ENCODE measurements at regions not wholly inside any gene's neighbourhood (a gene's known extent, or its start where the extent isn't known, plus 50 kb on each side); places are given as distances from the start of the nearest gene placed in this dataset.

GRCh38 chr7:156192921-156193320, 380.7 kb upstream of the SHH start:
- no peaks in the 10 kb centered on the region for H3K9me3 Mint-ChIP-seq
- DNase-seq (ENCODE audit: low spot score in 2 of 2) (no peak), ATAC-seq (no peak)
- no peaks in the 10 kb centered on the region for H3K36me3 Mint-ChIP-seq
- H3K27ac Mint-ChIP-seq: no peak overlapping the region

- no peak overlapping the region for H3K27ac Mint-ChIP-seq
- peaks cover 7 to 10% of the 10 kb centered on the region in 2 donors for H3K9me3 Mint-ChIP-seq
- ATAC-seq (no peak), DNase-seq (ENCODE audit: low spot score in 2 of 2) (no peak)
- H3K36me3 Mint-ChIP-seq: no peaks in the 10 kb centered on the region
These were observed 378.8 kb upstream of the SHH start for GRCh38 chr7:156191090-156191489.

- H3K27ac Mint-ChIP-seq: no peak overlapping the region
- H3K36me3 Mint-ChIP-seq: no peaks in the 10 kb centered on the region
- H3K9me3 Mint-ChIP-seq: peaks cover 20 to 21% of the 10 kb centered on the region in 2 donors
- DNase-seq (ENCODE audit: low spot score in 2 of 2) (no peak), ATAC-seq (no peak)
These were observed 372.8 kb upstream of the SHH start for GRCh38 chr7:156185076-156185475.

- Mint-ChIP-seq H3K36me3 (no peaks in the 10 kb centered on the region), H3K27ac (no peak overlapping the region), H3K9me3 (peaks cover 20 to 21% of the 10 kb centered on the region in 2 donors)
- ATAC-seq: no peak
- DNase-seq (ENCODE audit: low spot score in 2 of 2): no peak
These were observed 371.9 kb upstream of the SHH start for GRCh38 chr7:156184164-156184563.

GRCh38 chr7:156180451-156181229, 368.4 kb upstream of the SHH start:
- no peak overlapping the region for H3K27ac Mint-ChIP-seq
- DNase-seq (ENCODE audit: low spot score in 2 of 2) (no peak), ATAC-seq (no peak)
- H3K9me3 Mint-ChIP-seq: peaks cover 6 to 10% of the 10 kb centered on the region in 2 donors
- H3K36me3 Mint-ChIP-seq: no peaks in the 10 kb centered on the region

- peaks cover 0 to 3% of the 10 kb centered on the region in 2 donors for H3K9me3 Mint-ChIP-seq
- ATAC-seq (no peak), DNase-seq (ENCODE audit: low spot score in 2 of 2) (no peak)
- no peaks in the 10 kb centered on the region for H3K36me3 Mint-ChIP-seq
- no peak overlapping the region for H3K27ac Mint-ChIP-seq
These were observed 367.7 kb upstream of the SHH start for GRCh38 chr7:156179872-156180390.

- no peak for DNase-seq (ENCODE audit: low spot score in 2 of 2)
- Mint-ChIP-seq H3K9me3 (no peaks in the 10 kb centered on the region), H3K36me3 (no peaks in the 10 kb centered on the region), H3K27ac (no peak overlapping the region)
- ATAC-seq: no peak
These were observed 366.6 kb upstream of the SHH start for GRCh38 chr7:156178857-156179256.

- Mint-ChIP-seq H3K9me3 (no peaks in the 10 kb centered on the region), H3K27ac (no peak overlapping the region), H3K36me3 (no peaks in the 10 kb centered on the region)
- no peak for DNase-seq (ENCODE audit: low spot score in 2 of 2)
- ATAC-seq: no peak
These were observed 366.0 kb upstream of the SHH start for GRCh38 chr7:156178214-156178613.

GRCh38 chr7:156177422-156178055, 365.3 kb upstream of the SHH start:
- Mint-ChIP-seq H3K36me3 (no peaks in the 10 kb centered on the region), H3K9me3 (no peaks in the 10 kb centered on the region), H3K27ac (no peak overlapping the region)
- DNase-seq (ENCODE audit: low spot score in 2 of 2) (no peak), ATAC-seq (no peak)

GRCh38 chr7:156176039-156176438, 363.8 kb upstream of the SHH start:
- Mint-ChIP-seq H3K27ac (no peak overlapping the region), H3K9me3 (no peaks in the 10 kb centered on the region)
- ATAC-seq: no peak

GRCh38 chr7:156175003-156175402, 362.7 kb upstream of the SHH start:
- Mint-ChIP-seq H3K9me3 (no peaks in the 10 kb centered on the region), H3K27ac (no peak overlapping the region), H3K36me3 (no peaks in the 10 kb centered on the region)
- ATAC-seq (no peak), DNase-seq (ENCODE audit: low spot score in 2 of 2) (no peak)

More at GRCh38 chr7:156176039-156176438, 363.8 kb upstream of the SHH start:
- DNase-seq (ENCODE audit: low spot score in 2 of 2): no peak
- H3K36me3 Mint-ChIP-seq: no peaks in the 10 kb centered on the region

- H3K9me3 Mint-ChIP-seq: no peaks in the 10 kb centered on the region
- H3K36me3 Mint-ChIP-seq: no peaks in the 10 kb centered on the region
- ATAC-seq: no peak
These were observed 362.2 kb upstream of the SHH start for GRCh38 chr7:156174428-156174827.

GRCh38 chr7:156173748-156174353, 361.6 kb upstream of the SHH start:
- DNase-seq (ENCODE audit: low spot score in 2 of 2) (no peak), ATAC-seq (no peak)
- no peaks in the 10 kb centered on the region for H3K9me3 Mint-ChIP-seq
- H3K36me3 Mint-ChIP-seq: no peaks in the 10 kb centered on the region
- H3K27ac Mint-ChIP-seq: no peak overlapping the region

More at GRCh38 chr7:156174428-156174827, 362.2 kb upstream of the SHH start:
- no peak for DNase-seq (ENCODE audit: low spot score in 2 of 2)
- H3K27ac Mint-ChIP-seq: no peak overlapping the region

- ATAC-seq: no peak
These were observed 361.1 kb upstream of the SHH start for GRCh38 chr7:156173346-156173745.

GRCh38 chr7:156172638-156173037, 360.4 kb upstream of the SHH start:
- H3K36me3 Mint-ChIP-seq: no peaks in the 10 kb centered on the region
- H3K27ac Mint-ChIP-seq: no peak overlapping the region
- no peak for ATAC-seq
- no peaks in the 10 kb centered on the region for H3K9me3 Mint-ChIP-seq
- DNase-seq (ENCODE audit: low spot score in 2 of 2): no peak

More at GRCh38 chr7:156173346-156173745, 361.1 kb upstream of the SHH start:
- no peak for DNase-seq (ENCODE audit: low spot score in 2 of 2)
- H3K27ac Mint-ChIP-seq: peak overlapping the region in 1 of 2 donors; percentile 88
- H3K36me3 Mint-ChIP-seq: no peaks in the 10 kb centered on the region
- no peaks in the 10 kb centered on the region for H3K9me3 Mint-ChIP-seq

- no peak overlapping the region for H3K27ac Mint-ChIP-seq
- H3K9me3 Mint-ChIP-seq: no peaks in the 10 kb centered on the region
- DNase-seq (ENCODE audit: low spot score in 2 of 2): no peak
- ATAC-seq: no peak
- no peaks in the 10 kb centered on the region for H3K36me3 Mint-ChIP-seq
These were observed 357.5 kb upstream of the SHH start for GRCh38 chr7:156169474-156170370.
